Thoracic aorta (tissue), 2 donors: ENCODE measurements at regions not wholly inside any gene's neighbourhood (a gene's known extent, or its start where the extent isn't known, plus 50 kb on each side); places are given as distances from the start of the nearest gene placed in this dataset.

Experiments
- ATAC-seq: fragments of 150-250 bp; one replicate; pipeline ENCODE4 v1.8.0; 2017; ENCODE audit warnings: low read depth; ENCODE audit not compliant: insufficient number of reproducible peaks, low FRiP score
- DNase-seq: peaks from one replicate; pipeline ENCODE4 v3.0.0-alpha.2; 2020; ENCODE audit warnings: low spot score
- H3K27ac ChIP-seq, 2 donors: fragments of 200-600 bp; sonication (generic); 1 replicate in 1 of 2; 2 replicates in 1 of 2; pipeline ENCODE4 v1.5.1; 2016; ENCODE audit warnings: mild to moderate bottlenecking in 2 of 2, moderate library complexity in 2 of 2
- H3K27me3 ChIP-seq: fragments of 200-600 bp; sonication (generic); replicated peaks from 2 replicates; pipeline ENCODE4 v1.6.0; 2016; ENCODE audit warnings: mild to moderate bottlenecking; ENCODE audit not compliant: insufficient read depth
- H3K36me3 ChIP-seq: fragments of 200-600 bp; sonication (generic); one replicate; pipeline ENCODE4 v1.5.1; 2016
- H3K4me1 ChIP-seq, 2 donors: fragments of 200-600 bp; sonication (generic); 1 replicate in 1 of 2; 2 replicates in 1 of 2; pipeline versions ENCODE4 v1.5.1 to v1.6.0; 2016; ENCODE audit warnings: low read depth in 2 of 2, mild to moderate bottlenecking in 1 of 2; ENCODE audit not compliant: control insufficient read depth in 1 of 2
- H3K4me3 ChIP-seq: fragments of 200-600 bp; sonication (generic); 2 replicates; pipeline ENCODE4 v1.5.1; 2016; ENCODE audit warnings: mild to moderate bottlenecking
- H3K9me3 ChIP-seq: fragments of 200-600 bp; sonication (generic); 2 replicates; pipeline ENCODE4 v1.5.1; 2016
- TF ChIP-seq, protein P1 (sequence below): fragments of 200-600 bp; sonication (generic); IDR thresholded peaks from one replicate; pipeline ENCODE4 v1.5.1; 2019; ENCODE audit warnings: antibody characterized with exemption

DNA sequence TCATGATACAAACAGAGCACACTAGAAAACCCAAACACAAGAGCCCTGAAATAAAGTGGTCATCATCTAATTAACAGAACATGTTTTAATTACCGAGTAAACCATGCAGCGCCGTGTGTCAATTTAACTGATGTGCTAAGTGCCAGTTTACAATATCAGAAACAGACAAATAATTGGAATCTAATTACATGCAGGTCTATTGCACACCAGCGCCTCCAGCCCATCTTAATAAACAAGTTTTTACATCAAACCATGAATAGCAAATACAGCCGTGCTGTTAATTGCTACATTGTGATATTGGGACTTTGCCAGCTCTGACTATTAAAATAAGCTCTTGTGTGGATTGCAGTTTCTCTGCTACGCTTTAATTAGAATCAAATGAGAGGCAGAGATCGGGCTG, 510.2 kb upstream of the MDFIC2 start:
- H3K4me1 ChIP-seq, result peaks cover 5 to 41% of the 10 kb centered on the region in 2 donors
- ATAC-seq (no peak), DNase-seq (no peak)
- no peaks in the 10 kb centered on the region for H3K36me3 ChIP-seq
- no peaks in the 10 kb centered on the region for H3K9me3 ChIP-seq
- no peak overlapping the region for H3K4me3 ChIP-seq
- no peaks in the 10 kb centered on the region for H3K27me3 ChIP-seq
- TF ChIP-seq, protein P1, sequence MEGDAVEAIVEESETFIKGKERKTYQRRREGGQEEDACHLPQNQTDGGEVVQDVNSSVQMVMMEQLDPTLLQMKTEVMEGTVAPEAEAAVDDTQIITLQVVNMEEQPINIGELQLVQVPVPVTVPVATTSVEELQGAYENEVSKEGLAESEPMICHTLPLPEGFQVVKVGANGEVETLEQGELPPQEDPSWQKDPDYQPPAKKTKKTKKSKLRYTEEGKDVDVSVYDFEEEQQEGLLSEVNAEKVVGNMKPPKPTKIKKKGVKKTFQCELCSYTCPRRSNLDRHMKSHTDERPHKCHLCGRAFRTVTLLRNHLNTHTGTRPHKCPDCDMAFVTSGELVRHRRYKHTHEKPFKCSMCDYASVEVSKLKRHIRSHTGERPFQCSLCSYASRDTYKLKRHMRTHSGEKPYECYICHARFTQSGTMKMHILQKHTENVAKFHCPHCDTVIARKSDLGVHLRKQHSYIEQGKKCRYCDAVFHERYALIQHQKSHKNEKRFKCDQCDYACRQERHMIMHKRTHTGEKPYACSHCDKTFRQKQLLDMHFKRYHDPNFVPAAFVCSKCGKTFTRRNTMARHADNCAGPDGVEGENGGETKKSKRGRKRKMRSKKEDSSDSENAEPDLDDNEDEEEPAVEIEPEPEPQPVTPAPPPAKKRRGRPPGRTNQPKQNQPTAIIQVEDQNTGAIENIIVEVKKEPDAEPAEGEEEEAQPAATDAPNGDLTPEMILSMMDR, result no peak
- no peak overlapping the region for H3K27ac ChIP-seq

DNA sequence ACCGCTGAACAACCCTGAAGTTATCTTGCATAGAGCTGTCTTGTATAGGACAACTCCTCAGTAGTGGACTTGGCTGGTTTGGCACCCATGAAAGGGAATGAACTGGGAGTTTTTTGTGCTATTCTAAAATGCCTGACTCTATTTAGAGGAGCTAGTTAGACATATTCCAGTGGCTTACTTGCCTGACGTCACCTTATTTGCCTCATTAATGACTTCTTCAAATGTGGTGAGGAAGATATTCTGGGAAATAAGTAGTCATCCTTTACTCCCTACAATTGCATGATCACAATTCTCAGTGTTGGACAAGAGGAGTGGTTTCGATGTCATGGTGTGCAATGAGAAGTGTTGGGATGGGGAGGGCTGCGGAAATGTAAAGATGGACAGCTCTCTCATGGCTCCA, 509.2 kb upstream of the MDFIC2 start:
- DNase-seq (no peak), ATAC-seq (no peak)
- H3K27ac ChIP-seq, result no peak overlapping the region
- no peak overlapping the region for H3K4me3 ChIP-seq
- TF ChIP-seq, protein P1, result no peak
- H3K27me3 ChIP-seq, result no peaks in the 10 kb centered on the region
- H3K9me3 ChIP-seq, result no peaks in the 10 kb centered on the region
- H3K4me1 ChIP-seq, result peaks cover 5 to 41% of the 10 kb centered on the region in 2 donors
- H3K36me3 ChIP-seq, result no peaks in the 10 kb centered on the region

DNA sequence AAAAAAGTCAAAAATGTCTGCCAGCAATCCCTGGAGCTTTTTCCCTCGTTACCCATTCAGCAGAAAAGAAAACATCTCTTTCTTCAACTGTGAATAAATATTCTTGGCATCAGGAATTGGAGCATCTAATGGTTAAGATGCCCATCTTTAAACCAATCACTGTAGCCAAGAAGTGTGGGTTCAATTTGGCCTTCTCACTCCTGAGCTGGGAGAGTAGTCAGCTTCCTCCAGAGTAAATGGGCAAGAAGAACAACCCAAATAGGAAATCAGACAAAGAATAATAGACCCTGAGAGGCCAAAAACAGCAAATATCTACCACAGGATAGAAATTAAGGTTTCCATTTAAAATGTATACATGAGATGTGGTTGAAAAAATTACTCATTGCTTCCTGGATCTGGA, 508.0 kb upstream of the MDFIC2 start:
- Histone ChIP-seq H3K36me3 (no peaks in the 10 kb centered on the region), H3K9me3 (no peaks in the 10 kb centered on the region), H3K27ac (no peak overlapping the region), H3K4me1 (peaks cover 5 to 31% of the 10 kb centered on the region in 2 donors), H3K4me3 (no peak overlapping the region), H3K27me3 (no peaks in the 10 kb centered on the region)
- TF ChIP-seq, protein P1, result no peak
- ATAC-seq (no peak), DNase-seq (no peak)

DNA sequence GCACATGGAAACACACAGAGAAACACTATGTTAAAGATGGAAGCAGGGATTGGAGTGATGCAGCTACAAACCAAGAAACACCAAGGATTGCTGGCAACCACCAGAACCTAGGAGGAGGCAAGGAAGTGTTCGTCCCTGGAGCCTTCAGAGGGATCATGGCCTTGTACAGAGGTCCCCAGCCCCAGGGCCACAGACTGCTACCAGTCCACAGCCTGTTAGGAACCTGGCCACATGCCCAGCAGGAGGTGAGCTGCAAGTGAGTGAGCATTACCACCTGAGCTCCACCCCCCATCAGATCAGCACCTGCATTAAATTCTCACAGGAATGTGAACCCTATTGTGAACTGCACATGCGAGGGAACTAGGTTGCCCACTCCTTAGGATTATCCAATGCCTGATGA, 505.7 kb upstream of the MDFIC2 start:
- no peak for ATAC-seq
- Histone ChIP-seq H3K4me1 (peaks cover 0 to 9% of the 10 kb centered on the region in 2 donors), H3K9me3 (no peaks in the 10 kb centered on the region), H3K27ac (no peak overlapping the region), H3K36me3 (no peaks in the 10 kb centered on the region), H3K4me3 (no peak overlapping the region), H3K27me3 (no peaks in the 10 kb centered on the region)
- no peak for DNase-seq
- TF ChIP-seq, protein P1, result no peak

DNA sequence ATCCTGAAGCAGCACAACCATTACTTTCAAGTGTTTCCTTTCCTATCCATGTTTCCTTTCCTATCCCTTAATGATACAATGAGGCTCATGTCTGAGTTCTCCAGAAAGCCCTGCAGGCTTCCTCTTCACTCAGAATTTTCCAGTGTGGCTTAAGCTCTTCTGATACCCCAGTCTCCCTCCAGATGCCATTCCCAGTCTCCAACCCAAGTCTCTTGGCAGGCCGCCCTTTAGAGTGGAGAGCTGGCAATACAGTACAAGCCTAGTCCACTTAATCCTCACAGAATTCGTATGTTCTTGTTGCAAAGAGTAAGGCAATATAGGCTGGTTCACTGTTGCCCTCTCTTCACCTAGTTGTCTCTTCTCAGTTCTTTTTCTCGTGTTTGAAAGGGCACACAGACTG, 503.9 kb upstream of the MDFIC2 start:
- H3K27ac ChIP-seq, result no peak overlapping the region
- TF ChIP-seq, protein P1, result no peak
- no peaks in the 10 kb centered on the region for H3K9me3 ChIP-seq
- ATAC-seq (no peak), DNase-seq (no peak)
- no peak overlapping the region for H3K4me3 ChIP-seq
- no peaks in the 10 kb centered on the region for H3K27me3 ChIP-seq
- H3K36me3 ChIP-seq, result no peaks in the 10 kb centered on the region
- H3K4me1 ChIP-seq, result peaks cover 0 to 9% of the 10 kb centered on the region in 2 donors
